Left hindlimb (tissue), 1 donor: ENCODE measurements at regions not wholly inside any gene's neighbourhood (a gene's known extent, or its start where the extent isn't known, plus 50 kb on each side); places are given as distances from the start of the nearest gene placed in this dataset.

Experiments
- DNase-seq: peaks from one replicate; pipeline ENCODE4 v3.0.0-alpha.2; 2018

DNA sequence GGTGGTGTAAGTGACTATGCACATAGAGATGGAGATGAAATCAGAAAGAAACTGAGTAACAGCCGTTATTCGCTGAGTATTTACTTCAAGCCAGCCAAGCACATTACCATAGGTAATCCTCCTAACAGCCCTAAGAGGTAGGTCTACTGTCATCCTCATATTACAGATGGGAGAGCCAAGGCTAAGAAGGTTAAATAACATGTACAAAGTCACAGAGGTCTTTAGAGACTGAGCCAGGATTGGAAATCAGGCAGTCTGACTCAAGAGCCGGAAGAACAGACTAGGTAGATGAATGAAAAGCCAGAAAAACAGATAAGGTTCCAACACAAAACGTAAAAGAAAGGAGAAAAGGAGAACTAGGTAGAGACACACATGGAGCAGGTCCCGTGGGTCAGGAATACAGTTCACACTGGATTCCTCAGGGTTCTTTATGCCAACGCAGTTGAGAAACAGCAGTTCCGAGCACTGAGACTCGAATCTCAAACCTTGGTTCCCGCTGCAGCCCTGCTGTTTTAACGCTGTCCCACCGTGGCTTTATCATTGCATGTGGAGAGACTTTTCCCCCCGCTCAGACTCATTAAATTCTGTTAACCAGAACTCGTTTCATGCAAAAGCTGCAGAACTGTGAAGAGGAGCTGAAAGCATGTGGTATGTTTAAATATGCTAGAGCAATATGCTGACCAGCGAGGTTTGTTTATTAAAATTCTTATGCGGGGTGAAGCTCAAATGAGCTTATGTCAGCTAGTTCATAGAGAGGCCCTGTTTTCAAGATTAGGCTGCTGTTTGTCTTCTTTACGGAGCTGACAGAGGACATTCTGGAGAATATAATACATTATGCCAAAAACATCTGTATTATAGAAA, 537.9 kb downstream of the CD83 start:
- no peak for DNase-seq

DNA sequence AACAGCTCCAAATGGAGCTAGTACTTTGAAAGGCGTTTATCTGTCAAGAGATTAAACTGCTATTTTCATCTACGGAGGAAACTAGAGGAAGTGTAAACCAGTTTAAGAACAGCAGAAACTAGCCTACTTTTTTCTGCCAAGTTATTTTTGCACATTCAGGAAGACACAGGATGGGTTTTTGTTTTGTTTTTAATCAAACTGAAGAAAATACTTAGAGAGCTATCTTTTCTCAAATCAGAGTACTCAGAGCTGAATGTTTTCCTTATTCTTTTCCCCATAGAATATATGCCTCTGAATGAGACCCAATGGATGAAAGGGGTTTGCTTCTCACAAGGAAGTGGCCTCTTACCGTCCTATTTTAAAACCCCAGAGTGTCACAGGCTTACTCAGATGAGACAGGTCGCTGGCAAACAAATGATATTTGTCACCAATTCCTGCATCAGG, 538.5 kb downstream of the CD83 start:
- DNase-seq: no peak

DNA sequence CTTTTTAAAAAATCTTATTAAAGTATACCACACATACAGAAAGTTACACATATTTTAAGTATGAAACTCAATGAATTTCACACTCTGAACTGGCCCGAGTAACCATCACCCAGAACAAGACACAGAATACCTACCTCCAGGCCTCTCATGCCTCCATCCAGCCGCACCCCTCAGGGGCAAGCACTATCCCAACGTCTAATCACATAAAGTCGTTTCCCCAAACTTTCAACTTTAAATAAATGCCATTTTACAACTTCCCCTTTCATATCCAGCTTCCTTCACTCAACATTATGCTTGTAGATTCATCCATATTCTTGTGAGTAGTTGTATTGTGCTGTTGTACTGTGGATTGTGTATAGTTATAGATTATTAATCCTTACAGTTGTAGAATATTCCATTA, 539.1 kb downstream of the CD83 start:
- DNase-seq: no peak

DNA sequence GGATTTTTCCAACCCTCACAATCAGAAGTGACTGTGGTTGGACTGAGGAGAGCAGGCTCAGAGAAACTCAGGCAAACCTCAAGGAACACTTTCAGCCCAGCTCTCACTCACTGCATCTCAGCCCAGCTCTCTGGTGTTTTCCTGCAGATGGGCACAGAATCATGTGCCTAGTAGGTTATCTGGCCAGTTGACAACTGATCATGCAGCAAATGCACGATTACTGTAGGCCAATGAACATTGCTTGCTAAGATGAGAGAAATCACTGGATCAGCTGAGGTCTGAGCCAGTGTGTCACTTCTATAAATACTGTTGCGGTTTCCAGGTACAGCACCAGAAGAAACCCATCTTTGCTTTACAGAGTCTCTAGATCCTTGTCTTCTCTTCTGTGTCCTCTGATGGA, 540.5 kb downstream of the CD83 start:
- no peak for DNase-seq

DNA sequence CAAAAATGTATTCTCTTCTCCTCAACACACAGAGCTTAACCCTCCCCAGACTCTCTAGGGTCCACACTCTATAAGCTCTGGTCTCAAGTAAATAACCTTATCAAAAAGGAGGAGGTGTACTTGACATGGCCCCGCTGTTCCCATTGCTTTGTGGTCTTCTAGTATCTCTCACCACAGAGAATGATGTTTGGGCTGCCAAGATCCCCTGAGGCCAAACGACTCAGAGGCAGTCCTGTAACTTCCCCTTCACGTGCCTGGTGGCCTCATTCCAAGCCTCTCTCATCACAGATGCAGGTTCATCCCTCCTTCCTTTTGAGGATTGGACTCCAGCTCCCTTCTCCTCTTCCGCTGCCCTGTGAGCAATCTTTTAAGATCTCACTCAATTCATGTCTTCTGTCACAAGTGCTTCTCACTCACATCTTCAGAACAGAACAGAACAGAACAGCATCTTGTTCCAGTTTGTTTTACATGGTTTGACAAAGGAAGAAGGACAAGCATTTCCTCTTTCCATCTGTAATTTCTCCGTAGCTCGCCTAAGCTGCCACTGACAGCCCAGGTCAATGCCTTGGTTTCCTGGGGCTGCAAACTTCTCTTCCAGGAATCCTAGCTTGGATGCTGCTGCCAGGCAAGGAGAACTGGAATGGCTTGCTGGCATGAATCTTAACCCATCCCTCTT, 541.5 kb downstream of the CD83 start:
- DNase-seq: no peak

DNA sequence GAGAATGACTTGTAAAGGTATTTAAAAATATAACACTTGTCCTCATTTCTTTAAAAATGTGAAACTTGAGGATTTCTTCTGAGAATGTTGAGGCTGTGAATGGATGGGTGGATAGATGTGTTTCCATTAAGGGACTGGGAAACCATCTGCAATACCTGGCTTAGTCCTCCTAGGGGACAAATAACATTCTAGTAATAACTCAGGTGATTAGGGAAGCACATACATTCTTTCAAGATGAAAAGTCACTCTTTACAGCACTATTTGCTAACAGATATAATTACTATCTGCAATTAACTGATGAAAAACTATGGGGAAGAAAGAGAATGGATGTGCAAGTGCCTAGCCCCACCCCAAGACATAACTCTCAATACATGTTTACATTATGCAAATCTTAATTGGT, 542.3 kb downstream of the CD83 start:
- no peak for DNase-seq

DNA sequence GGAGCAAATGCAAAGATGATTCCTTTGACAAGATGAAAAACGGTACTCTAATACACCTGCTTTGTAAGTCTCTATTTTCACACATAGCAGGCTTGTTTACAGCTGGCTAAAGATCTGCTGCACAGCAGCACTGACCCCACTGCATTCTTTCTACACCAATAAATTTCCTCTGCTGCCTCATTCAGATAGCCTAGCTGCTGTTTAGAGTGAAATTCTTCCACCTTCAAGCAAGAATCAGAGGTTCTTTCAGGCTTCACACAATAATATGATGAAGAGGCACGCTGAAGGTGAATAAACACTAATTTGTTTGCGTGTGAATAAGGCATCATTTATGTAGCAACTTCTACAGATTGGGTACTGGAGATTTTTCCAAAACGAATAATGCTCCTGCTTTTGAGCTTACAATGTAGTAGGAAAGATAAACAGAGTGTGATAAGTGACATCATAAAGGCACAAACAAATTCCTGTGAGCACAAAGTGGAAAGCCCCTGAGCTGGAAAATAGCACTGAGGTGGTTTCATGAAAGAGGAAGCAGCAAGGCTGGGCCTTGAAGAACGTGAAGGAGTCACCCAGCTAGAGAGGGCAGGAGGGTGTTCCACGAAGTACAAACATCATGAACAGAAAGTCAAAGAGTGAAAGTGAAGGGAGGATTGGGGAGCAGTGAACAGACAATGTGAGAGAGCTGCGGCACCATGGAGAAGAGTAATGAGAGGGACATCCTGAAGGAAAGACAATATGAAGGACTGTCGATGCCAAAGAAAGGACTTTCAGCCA, 543.4 kb downstream of the CD83 start:
- DNase-seq: no peak

DNA sequence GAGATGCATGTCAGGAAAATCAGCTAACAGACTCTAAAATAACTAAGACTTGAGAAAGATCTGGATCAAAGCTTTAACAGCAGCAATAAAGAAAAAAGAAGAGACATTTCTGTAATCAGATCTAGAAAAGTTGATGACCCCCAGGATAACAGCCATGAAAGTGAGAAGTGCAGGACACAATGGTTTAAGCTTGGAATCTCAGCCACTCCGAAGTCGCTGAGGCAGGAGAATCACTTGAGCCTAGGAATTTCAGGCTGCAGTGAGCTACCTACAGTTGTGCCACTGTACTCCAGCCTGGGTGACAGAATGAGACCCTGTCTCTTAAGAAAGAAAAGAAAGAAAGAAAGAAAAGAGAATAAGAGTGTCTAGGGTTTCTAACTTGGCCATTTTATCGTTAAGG, 544.1 kb downstream of the CD83 start:
- DNase-seq: no peak

DNA sequence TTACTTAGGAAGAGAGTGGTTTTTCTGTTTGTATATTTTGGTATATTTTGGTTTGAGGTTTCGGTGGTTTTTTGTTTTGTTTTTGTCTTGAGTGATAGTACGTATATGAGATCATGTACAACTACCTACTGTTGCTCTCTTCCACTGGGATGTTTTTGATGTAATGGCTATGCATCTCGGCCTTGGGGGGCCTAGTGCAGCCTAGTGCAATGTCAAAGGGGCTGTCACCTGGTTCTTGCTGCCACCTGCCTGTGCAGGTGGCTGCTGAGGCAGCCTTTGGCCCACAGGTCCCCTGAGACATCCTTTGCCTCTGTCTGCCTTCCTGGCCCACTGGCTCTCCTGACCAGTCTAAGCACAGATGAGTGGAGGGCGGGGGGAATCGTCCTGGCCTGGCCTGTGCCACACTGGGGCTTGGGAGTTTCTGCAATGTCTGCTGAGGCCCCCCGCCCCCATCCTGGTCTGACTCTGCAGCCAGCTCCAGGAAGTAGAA, 546.6 kb downstream of the CD83 start:
- DNase-seq: no peak

DNA sequence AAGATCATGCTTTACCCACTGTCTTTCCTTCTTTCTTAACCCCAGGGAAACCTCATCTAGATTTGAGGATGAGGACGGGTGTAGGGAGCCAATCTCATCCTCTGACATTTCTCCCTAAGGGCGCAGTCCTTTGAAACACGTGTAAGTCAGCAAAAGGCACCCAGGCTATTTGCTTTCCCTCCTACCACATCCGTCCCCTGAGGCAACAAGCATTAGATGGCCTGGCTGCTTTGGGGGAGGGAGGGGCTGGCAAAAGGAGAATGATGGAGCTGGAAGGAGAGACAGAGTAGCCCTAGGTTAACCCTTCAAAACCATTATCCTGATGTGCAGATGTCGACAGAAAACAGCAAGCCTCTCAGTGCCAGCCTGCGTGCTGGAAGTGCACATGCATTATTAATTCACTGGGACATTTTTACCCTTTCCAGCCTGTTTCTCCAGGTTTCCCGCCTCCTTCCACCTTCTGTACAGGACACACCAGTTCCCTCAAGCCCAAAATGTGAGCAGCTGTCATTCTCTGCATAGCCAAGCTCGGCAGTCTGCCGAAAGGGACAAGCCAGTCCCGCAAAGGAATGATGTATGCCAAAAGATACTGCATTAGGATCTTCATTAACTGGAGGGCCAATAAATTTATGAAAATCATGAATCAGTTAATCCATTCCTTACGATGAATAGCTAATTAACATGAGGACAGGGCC, 547.2 kb downstream of the CD83 start:
- DNase-seq: no peak

DNA sequence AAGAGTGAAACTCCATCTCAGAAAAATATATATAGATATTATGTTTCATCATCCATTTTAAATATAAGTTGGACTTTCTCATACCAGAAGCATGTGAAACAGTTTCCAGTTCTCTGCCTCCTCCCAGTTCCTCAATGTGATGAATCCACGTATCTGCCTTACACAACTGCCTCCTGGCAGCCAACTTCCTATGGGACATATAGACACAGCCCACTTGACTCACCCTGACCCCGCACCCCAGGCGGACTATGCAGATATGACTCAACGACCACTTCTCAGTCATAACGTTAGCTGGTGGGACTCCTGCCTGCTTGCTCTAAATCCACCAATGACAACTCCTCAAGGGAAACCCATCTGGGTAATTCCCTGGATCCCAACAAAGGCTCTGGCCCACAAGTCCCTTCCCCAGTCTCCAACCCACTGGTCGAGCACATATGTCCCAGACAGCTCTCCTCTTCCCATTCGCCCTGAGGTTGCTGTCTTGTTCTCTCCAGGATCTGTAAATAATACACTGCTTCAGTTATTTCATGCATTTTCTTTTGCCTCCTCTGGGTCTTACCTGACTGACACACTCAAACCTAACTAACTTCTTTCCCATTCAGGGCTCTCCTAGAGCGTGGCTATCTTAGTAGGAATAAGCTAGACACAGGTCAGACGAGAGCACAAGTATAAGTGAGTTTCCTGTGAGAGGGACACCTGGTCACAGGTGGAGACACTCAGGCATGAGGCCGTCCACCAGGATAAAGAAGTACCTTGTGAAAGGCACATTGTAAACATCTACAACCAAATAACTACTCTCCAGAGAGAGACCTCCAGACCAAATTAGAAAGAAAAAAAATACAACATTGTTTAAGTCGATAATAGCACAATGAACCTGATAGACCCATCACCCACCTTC, 548.5 kb downstream of the CD83 start:
- no peak for DNase-seq

DNA sequence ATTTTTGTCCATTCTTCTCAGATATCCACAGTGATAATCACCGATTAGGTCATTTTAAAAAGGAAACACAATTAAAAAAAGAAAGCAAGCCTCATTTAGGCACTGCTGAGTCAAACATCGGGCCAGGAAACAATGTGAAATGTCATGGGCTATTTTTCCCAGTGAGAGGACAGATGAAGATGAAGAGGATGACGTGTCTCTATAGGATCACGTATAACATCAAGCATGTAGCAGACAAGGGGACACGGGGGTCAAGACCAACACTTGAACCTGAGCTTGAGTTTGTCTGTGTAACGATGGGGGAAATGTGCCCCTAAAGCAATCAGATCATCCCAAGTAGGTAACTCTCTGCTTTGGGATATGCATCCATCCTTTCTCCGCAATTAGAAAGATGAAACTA, 553.2 kb downstream of the CD83 start:
- DNase-seq: no peak

DNA sequence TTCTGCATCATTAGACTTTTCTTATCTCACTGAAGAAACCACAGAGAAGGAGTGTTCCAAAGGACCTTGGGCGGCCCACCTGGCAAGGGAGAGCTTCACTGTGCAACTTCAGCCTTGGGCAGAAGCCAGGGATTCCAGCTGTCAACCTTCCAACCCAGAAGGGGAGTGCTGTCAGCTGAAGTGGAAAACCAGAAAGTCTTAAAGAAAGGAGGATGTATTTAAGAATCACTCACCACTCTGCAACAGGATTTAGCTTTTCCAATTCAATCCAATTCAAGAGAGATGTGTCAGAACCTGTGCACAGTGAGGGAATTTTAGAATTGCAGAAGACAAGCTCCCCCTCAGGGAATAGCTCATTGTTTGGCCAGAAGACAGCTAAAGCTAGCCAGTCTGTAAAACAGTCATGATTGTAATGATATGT, 553.7 kb downstream of the CD83 start:
- DNase-seq: peak; percentile 48

DNA sequence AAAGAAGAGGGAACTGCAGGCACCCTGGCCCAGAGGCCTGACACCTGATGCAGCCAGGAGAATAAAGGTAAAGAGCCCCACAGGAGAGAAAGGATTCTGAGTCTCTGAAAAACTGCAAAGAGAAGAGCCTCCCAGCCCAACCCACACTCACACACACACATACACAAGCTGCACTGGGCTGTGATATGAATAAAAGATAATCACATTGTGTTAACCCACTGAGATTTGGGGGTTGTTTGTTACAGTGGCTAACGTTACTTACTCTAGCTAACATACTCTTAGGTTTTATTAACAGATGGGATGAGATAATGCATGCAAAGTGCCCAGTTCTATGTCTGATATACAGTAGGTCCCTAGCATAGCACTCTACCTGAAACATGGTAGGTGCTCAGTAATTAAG, 554.4 kb downstream of the CD83 start:
- DNase-seq: no peak

DNA sequence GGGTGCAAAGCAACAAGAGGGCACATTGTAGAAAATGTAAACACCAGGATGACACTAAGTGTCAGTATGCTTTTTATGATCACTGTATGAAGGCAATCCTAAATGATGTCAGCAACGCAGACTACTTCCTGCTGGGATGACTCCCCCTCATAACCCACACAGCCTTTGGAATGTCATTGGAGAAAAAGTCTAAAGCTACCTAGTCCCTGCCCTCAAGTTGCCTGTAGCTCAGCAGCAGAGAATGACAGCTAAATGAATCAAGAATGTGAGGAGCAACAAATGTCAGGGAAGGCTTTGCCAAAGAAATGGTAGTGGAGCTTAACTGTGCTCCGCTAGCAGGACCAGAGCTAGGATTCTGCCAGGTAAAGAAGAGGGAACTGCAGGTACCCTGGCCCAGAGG, 555.6 kb downstream of the CD83 start:
- DNase-seq: no peak

DNA sequence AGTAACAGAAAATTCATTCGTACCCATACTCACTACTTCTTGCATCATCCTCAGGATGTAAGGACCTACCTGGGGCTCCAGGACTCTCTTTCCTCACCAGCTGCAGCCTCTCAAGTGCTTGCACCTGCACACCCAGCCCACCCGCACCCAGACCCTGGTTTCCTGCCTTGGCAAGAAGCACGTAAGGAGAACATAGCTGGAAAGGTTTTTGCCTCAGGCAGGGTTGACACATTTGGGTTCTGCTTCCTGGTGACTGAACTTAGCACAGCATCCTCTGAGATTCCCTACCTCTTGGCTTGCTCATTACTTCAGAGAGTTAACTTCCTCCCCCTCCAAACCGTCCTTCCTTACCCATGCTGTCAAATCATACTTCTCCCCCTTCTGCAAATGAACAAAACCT, 556.9 kb downstream of the CD83 start:
- no peak for DNase-seq

DNA sequence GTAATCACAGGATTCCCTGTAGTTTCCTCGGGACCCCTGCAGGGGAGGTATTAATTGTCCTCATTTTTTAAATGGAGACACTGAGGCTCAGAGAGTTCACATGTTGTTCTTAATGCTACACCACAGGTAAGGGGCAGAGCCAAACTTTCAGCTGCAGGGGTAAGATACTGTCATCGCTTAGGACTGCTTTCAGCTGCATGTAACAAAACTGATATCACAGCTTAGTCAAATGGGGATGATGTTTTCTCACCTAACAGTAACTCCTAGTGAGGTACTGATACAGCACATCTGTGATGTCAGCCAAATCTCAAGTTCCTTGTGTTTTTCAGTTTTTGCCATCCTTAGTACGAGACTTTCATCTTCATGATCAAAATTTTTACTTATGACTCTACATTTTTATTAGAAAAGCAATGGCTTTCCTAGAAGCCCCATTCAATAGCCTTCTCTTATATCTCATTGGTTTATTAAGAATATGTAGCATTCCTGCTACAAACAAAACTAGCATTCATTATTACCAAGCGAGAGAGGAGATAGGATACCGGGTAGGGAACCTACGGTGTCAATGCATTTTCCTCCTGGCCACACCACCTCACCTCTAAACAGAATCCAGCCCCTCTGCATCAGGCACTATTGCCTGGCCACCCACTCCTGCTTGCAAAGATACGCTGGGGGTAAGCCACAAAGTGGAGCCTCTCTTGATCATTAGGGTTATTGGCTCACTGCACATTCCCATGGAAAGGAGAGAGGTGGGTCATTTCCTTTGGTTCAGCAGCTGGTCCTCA, 557.5 kb downstream of the CD83 start:
- no peak for DNase-seq

DNA sequence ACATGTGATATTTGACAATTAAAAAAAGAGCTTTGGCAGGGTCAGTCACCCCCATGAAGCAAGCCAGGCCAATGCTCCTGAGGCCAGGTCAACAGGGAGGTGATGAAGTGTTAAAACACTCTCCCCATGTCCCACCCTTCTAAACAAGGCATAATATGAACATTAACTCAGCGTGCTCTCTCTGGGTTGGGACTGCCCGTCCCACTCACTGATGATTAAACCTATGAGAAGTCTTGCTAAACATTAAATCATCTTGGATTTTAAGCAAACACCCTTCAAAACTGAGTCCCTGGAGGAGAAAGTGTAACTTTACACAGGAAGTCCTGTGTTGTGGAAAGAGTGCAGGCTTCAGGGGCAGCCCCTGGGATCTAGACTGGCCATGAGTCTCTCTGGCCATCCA, 558.5 kb downstream of the CD83 start:
- no peak for DNase-seq

DNA sequence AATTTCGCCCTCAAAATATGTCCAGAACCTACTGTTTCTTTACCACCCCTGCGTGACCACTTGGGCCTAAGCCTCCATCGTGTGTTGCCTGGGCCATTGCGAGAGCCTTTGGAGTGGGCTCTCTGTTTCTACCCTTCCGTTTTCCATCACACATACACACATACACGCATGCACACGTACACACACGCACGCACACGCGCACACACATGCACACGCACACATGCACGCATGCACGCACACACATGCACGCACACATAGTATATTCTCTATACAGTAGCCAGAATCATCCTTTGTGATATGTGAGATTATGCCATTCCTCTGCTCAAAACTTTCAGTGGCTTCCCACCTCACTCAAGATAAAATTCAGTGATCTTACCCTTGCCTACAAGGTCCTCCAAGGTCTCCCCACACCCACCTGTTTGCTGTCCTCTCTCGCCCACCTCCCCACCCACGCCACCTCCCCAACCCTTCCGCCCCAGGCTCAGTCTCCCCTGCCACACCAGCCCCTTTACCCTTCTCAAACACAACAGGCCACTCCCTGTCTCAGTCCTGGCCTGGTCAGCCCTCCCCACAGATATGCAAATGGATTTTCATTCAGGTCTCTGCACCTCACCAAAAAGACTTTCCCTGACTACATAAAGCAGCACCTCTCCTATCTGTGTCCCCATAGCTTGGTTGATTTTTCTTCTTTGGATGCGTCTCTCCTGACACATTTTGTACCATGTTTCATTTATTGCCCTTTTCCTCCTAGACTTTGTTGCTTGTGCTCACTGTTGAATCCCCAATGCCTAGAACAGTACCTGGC, 559.6 kb downstream of the CD83 start:
- no peak for DNase-seq
